ENCODE measurements at regions not wholly inside any gene's neighbourhood (a gene's known extent, or its start where the extent isn't known, plus 50 kb on each side); places are given as distances from the start of the nearest gene placed in this dataset.
"Not testable (repeated sequence)": the region's sequence is repeated elsewhere in the genome, so short reads cannot be mapped to it uniquely, and the experiment has no call there.

- no peaks in the 10 kb centered on the region for H3K36me3 ChIP-seq
- H3K4me3 ChIP-seq: no peak overlapping the region
- H3K27ac ChIP-seq: no peak overlapping the region
- intact Hi-C loops (cut with DNase I): no loop called here
- WGBS: 97% methylated on average over 8 of the region's 8 CpGs
- no peaks in the 10 kb centered on the region for H3K4me1 ChIP-seq (replicated peaks)
- no peak for TF ChIP-seq POLR2AphosphoS5 (IDR thresholded peaks at IDR 0.05)
- no peak for TF ChIP-seq CTCF (IDR thresholded peaks at IDR 0.05)
- no peak for TF ChIP-seq POLR2A (IDR thresholded peaks at IDR 0.05)
- H3K9me3 ChIP-seq: no peaks in the 10 kb centered on the region
- DNase-seq (ENCODE audit: low spot score): no peak
- H3K27me3 ChIP-seq (replicated peaks; ENCODE audit: insufficient read depth): no peaks in the 10 kb centered on the region
Measured at GRCh38 chr4:112077743-112078142, 67.5 kb upstream of the FAM241A start.

GRCh38 chr4:112082954-112083586 is 62.2 kb upstream of the FAM241A start:
- Histone ChIP-seq H3K4me1 (replicated peaks) (no peaks in the 10 kb centered on the region), H3K9me3 (no peaks in the 10 kb centered on the region), H3K27me3 (replicated peaks; ENCODE audit: insufficient read depth) (no peaks in the 10 kb centered on the region), H3K27ac (no peak overlapping the region), H3K4me3 (no peak overlapping the region), H3K36me3 (no peaks in the 10 kb centered on the region)
- intact Hi-C loops (cut with DNase I): no loop called here
- TF ChIP-seq POLR2AphosphoS5 (IDR thresholded peaks at IDR 0.05) (no peak), CTCF (IDR thresholded peaks at IDR 0.05) (no peak), POLR2A (IDR thresholded peaks at IDR 0.05) (no peak)
- no peak for DNase-seq (ENCODE audit: low spot score)
- WGBS: 74% methylated on average over 2 of the region's 2 CpGs

GRCh38 chr4:112083587-112084347 is 61.5 kb upstream of the FAM241A start:
- DNase-seq (ENCODE audit: low spot score): no peak
- Histone ChIP-seq H3K27me3 (replicated peaks; ENCODE audit: insufficient read depth) (no peaks in the 10 kb centered on the region), H3K36me3 (no peaks in the 10 kb centered on the region), H3K4me1 (replicated peaks) (no peaks in the 10 kb centered on the region), H3K4me3 (no peak overlapping the region), H3K27ac (no peak overlapping the region), H3K9me3 (no peaks in the 10 kb centered on the region)
- WGBS: 72% methylated on average over 3 of the region's 3 CpGs
- intact Hi-C loops (cut with DNase I): no loop called here
- TF ChIP-seq POLR2A (IDR thresholded peaks at IDR 0.05) (no peak), POLR2AphosphoS5 (IDR thresholded peaks at IDR 0.05) (no peak), CTCF (IDR thresholded peaks at IDR 0.05) (no peak)

- 58% methylated on average over 6 of the region's 6 CpGs for WGBS
- no peak for DNase-seq (ENCODE audit: low spot score)
- no peaks in the 10 kb centered on the region for H3K36me3 ChIP-seq
- no peak for TF ChIP-seq POLR2AphosphoS5 (IDR thresholded peaks at IDR 0.05)
- H3K27me3 ChIP-seq (replicated peaks; ENCODE audit: insufficient read depth): no peaks in the 10 kb centered on the region
- H3K27ac ChIP-seq: no peak overlapping the region
- no peaks in the 10 kb centered on the region for H3K4me1 ChIP-seq (replicated peaks)
- no peak overlapping the region for H3K4me3 ChIP-seq
- intact Hi-C loops (cut with DNase I): no loop called here
- no peaks in the 10 kb centered on the region for H3K9me3 ChIP-seq
Measured at GRCh38 chr4:112085156-112086035, 59.9 kb upstream of the FAM241A start.

GRCh38 chr4:112086036-112086434 is 59.2 kb upstream of the FAM241A start:
- H3K4me3 ChIP-seq: no peak overlapping the region
- intact Hi-C loops (cut with DNase I): no loop called here
- DNase-seq (ENCODE audit: low spot score): no peak
- TF ChIP-seq POLR2AphosphoS5 (IDR thresholded peaks at IDR 0.05) (no peak), POLR2A (IDR thresholded peaks at IDR 0.05) (no peak), CTCF (IDR thresholded peaks at IDR 0.05) (no peak)
- H3K27me3 ChIP-seq (replicated peaks; ENCODE audit: insufficient read depth): no peaks in the 10 kb centered on the region
- H3K36me3 ChIP-seq: no peaks in the 10 kb centered on the region
- H3K9me3 ChIP-seq: no peaks in the 10 kb centered on the region
- H3K4me1 ChIP-seq (replicated peaks): no peaks in the 10 kb centered on the region
- H3K27ac ChIP-seq: no peak overlapping the region

GRCh38 chr4:112086661-112087060 is 58.6 kb upstream of the FAM241A start:
- H3K4me3 ChIP-seq: not testable (repeated sequence)
- WGBS: 82% methylated on average over 17 of the region's 17 CpGs

GRCh38 chr4:112092330-112092729 is 52.9 kb upstream of the FAM241A start:
- H3K9me3 ChIP-seq; H3K27ac ChIP-seq; H3K27me3 ChIP-seq (replicated peaks; ENCODE audit: insufficient read depth); intact Hi-C loops (cut with DNase I); H3K4me3 ChIP-seq; H3K36me3 ChIP-seq; DNase-seq (ENCODE audit: low spot score); H3K4me1 ChIP-seq (replicated peaks): not testable (repeated sequence)
- WGBS: 90% methylated on average over 2 of the region's 2 CpGs

More at GRCh38 chr4:112086661-112087060, 58.6 kb upstream of the FAM241A start:
- H3K9me3 ChIP-seq; H3K27me3 ChIP-seq (replicated peaks; ENCODE audit: insufficient read depth); H3K36me3 ChIP-seq; DNase-seq (ENCODE audit: low spot score); H3K27ac ChIP-seq; H3K4me1 ChIP-seq (replicated peaks); intact Hi-C loops (cut with DNase I): not testable (repeated sequence)
